ENCODE measurements at regions not wholly inside any gene's neighbourhood (a gene's known extent, or its start where the extent isn't known, plus 50 kb on each side); places are given as distances from the start of the nearest gene placed in this dataset.

DNA sequence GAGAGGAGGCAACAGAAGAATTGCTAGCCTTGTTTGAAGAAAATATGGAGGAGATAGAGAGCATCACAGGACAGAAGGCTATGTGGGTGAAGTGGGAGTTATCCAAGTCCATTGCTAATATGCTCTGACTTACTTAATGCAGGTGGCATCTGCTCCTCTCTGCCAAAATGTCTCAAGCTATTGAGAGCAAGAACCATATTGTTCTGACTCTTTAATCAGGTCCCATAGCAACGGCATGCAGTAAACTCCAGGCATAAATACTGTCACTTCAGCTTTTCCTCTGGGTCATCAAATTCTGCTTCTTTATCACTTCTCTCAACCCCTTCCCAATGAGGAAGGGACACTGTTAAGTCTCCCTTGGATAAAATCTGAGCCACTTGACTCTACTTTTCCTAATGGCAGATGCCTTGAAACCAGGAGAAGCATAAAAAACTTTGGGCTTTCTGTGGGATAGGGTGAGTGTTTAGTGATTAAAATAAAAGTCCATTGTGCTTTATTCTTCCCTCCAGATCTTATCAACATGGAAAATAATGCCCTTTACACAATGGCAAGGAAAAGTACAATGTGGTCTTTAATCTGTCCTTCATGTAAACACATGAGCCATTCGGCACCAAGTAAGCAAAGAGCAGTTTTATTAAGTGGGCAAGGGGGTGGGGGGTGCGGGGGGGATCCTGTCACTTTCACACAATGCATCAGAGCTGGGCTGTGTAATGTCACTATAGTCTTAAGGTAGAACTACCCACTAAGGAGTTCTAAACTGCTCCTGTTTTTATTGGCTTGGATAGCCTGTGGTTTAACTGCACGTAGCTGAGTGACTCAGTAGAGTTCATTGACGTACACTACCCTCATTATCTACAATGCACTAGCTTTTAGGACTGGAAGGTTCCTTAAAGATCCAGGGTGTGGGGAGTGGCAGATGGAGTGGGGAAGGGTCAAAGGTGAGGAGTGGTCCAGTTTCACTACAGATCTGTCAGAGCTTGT, 71.0 kb upstream of the TARS1 start:
- TF ChIP-seq, protein P1, sequence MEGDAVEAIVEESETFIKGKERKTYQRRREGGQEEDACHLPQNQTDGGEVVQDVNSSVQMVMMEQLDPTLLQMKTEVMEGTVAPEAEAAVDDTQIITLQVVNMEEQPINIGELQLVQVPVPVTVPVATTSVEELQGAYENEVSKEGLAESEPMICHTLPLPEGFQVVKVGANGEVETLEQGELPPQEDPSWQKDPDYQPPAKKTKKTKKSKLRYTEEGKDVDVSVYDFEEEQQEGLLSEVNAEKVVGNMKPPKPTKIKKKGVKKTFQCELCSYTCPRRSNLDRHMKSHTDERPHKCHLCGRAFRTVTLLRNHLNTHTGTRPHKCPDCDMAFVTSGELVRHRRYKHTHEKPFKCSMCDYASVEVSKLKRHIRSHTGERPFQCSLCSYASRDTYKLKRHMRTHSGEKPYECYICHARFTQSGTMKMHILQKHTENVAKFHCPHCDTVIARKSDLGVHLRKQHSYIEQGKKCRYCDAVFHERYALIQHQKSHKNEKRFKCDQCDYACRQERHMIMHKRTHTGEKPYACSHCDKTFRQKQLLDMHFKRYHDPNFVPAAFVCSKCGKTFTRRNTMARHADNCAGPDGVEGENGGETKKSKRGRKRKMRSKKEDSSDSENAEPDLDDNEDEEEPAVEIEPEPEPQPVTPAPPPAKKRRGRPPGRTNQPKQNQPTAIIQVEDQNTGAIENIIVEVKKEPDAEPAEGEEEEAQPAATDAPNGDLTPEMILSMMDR (conservative IDR thresholded peaks at IDR 0.05; ENCODE audit: low read depth, low read length): no peak
- TF ChIP-seq EZH2 (IDR thresholded peaks at IDR 0.05; ENCODE audit: low read length, unreplicated experiment): no peak

All from PC-3 (cell line).